ENCODE measurements at regions not wholly inside any gene's neighbourhood (a gene's known extent, or its start where the extent isn't known, plus 50 kb on each side); places are given as distances from the start of the nearest gene placed in this dataset.

GRCh38 chr1:47574451-47575165 is 136.8 kb downstream of the FOXD2 start:
- no peak for DNase-seq (ENCODE audit: low read depth in 3 of 3)

GRCh38 chr1:47575855-47576757 is 138.3 kb downstream of the FOXD2 start:
- DNase-seq (ENCODE audit: low read depth in 3 of 3) = no peak

GRCh38 chr1:47576758-47577115 is 138.9 kb downstream of the FOXD2 start:
- no peak for DNase-seq (ENCODE audit: low read depth in 3 of 3)

GRCh38 chr1:47577303-47578025 is 139.6 kb downstream of the FOXD2 start:
- DNase-seq (ENCODE audit: low read depth in 3 of 3) = no peak

GRCh38 chr1:47578026-47578720 is 140.3 kb downstream of the FOXD2 start:
- DNase-seq (ENCODE audit: low read depth in 3 of 3) = no peak

GRCh38 chr1:47578721-47579419 is 141.0 kb downstream of the FOXD2 start:
- DNase-seq (ENCODE audit: low read depth in 3 of 3) = no peak

GRCh38 chr1:47579809-47580208 is 142.0 kb downstream of the FOXD2 start:
- DNase-seq (ENCODE audit: low read depth in 3 of 3) = no peak

- DNase-seq (ENCODE audit: low read depth in 3 of 3) = no peak
Measured at GRCh38 chr1:47580451-47580995, 142.7 kb downstream of the FOXD2 start.

- no peak for DNase-seq (ENCODE audit: low read depth in 3 of 3)
Measured at GRCh38 chr1:47582891-47583608, 145.2 kb downstream of the FOXD2 start.

- DNase-seq (ENCODE audit: low read depth in 3 of 3) = no peak
Measured at GRCh38 chr1:47584249-47584648, 146.4 kb downstream of the FOXD2 start.

GRCh38 chr1:47585141-47585902 is 147.5 kb downstream of the FOXD2 start:
- DNase-seq (ENCODE audit: low read depth in 3 of 3) = no peak

- no peak for DNase-seq (ENCODE audit: low read depth in 3 of 3)
Measured at GRCh38 chr1:47587891-47588582, 150.2 kb downstream of the FOXD2 start.

GRCh38 chr1:47590523-47591225 is 152.8 kb downstream of the FOXD2 start:
- DNase-seq (ENCODE audit: low read depth in 3 of 3) = no peak

GRCh38 chr1:47591801-47592200 is 154.0 kb downstream of the FOXD2 start:
- DNase-seq (ENCODE audit: low read depth in 3 of 3) = no peak

GRCh38 chr1:47592296-47593012 is 154.6 kb downstream of the FOXD2 start:
- no peak for DNase-seq (ENCODE audit: low read depth in 3 of 3)

- DNase-seq (ENCODE audit: low read depth in 3 of 3) = no peak
Measured at GRCh38 chr1:47593013-47593568, 155.2 kb downstream of the FOXD2 start.

GRCh38 chr1:47593598-47594285 is 155.9 kb downstream of the FOXD2 start:
- DNase-seq (ENCODE audit: low read depth in 3 of 3) = no peak
